GM18511 (cell line): ENCODE measurements at regions not wholly inside any gene's neighbourhood (a gene's known extent, or its start where the extent isn't known, plus 50 kb on each side); places are given as distances from the start of the nearest gene placed in this dataset.

ENCODE experiments used
- ATAC-seq: cut with Tn5 transposase; IDR thresholded peaks from one replicate; pipeline ENCODE4 v1.9.1; 2021; ENCODE audit warnings: mild to moderate bottlenecking, moderate library complexity; ENCODE audit not compliant: unreplicated experiment

DNA sequence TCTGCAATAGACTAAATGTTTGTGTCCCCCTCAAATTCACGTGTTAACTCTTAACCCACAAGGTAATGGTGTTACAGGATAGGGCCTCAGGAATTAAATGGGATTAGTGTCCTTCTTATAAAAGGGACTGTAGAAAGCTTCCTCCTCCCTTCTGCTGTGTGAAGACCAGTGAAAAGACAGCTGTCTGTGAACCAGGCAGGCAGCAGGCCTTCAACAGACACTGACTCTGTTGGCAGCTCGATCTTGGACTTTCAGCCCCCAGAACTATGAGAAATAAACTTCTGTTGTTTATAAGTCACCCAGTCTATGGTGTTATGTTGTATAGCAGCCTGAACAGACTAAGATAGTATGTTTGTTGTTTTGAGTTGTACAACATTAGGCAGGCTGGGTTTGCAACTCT lies 208.1 kb downstream of the GBA3 start:
- no peak for ATAC-seq

DNA sequence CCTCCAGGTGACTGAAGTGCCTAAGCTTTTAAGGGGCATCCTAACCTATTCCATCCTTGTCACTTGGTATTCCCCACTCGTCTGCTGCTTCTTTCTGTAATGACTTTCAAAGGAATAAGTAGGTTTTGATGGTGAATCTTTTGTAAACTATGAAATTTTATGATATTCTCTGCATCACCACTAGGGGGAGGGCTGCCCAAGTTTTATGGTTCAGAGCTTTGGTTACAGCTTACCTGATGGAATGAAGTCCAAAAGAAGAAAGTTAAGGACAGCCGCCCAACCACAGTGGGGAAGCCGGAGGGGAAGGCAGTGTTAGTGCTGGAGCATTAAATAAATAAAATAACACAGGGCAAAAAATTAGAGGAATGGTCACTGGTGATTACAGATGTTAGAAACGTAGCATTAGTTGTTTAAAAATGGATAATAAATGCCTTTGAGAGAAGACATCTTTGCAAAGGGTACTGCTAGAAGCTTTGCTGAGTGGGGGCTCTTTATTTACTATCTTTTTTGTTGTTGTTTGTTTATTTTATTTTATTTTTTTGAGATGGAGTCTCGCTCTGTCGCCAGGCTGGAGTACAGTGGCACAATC lies 204.9 kb downstream of the GBA3 start:
- no peak for ATAC-seq

DNA sequence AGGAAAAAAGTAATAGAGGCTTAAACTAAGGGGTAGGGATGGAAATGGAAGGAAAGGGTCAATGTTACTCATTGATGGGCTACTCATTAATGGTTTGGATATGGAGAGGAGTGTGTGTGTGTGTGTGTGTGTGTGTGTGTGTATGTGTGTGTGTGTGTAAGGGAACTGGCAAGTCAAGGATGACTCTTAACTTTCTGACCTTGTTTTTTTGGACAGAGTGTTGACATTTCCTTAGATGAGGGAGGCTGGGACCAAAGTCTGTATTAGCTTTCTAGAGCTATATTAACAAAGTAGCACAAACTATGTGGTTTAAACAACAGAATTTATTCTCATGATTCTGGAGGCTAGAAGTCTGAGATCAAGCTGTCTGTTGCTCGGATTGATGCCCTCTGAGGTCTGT lies 202.7 kb downstream of the GBA3 start:
- ATAC-seq: no peak

DNA sequence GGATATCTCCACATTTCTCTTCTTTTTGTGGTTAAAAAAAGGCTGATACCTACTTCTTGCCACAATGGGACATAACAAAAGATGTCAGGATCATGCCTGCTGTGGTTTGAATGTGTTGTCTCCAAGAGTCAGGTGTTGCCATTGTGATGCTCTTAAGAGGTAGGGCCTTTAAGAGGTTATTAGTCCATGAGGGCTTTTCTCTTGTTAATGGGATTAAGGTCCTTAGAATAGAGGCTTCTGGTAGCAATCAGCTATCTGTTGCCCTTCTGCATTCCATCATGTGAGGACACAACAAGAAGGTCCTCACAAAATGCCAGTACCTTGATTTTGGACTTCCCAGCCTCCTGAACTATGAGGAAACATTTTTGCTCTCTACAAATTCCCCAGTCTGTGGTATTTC lies 191.4 kb downstream of the GBA3 start:
- ATAC-seq: no peak

DNA sequence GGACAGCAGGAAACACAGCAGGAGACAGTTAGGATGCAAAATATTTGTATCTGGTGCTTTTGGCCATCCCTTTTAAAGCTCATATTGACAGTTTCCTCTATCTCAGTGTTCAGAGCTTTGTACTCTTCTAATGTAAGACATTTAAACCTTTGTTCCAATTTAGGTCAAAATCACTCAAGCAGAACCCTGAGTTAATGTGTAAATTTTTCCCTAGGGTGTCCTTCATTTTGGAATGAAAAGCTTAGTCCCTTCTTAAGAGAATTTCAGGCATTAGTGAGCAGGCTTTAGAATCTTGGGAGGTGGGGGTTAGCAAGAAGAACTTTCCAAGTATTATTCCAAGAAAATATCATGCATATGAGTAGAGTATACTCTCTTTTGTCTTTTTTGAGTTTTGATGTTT lies 188.7 kb downstream of the GBA3 start:
- ATAC-seq: no peak

DNA sequence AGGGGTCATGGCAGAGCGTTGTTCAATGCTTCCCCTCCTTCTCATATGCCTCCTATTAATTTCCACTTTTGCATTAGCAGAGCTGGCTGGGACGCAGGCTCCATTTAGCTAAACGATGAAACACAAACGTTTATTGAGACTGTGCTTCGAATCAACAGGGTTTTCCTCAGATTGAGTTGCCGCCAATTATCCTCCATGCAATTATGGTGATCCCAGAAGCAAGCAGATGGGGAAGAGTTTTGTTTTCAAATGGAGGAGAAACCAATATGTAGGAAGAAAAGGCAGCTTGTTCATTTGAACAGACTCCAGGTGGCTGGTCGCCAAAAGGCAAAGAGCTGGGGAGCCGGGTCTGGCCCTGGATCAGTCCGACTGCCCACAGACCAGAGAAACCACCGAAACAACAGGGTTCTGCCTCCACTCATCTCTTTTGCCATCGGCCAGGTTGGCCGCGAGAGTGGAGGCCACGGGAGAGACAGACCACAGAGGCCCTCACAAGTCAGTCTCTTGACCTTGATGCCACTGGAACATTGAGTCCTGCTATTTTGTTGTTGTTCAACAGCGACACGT lies 184.8 kb downstream of the GBA3 start:
- no peak for ATAC-seq

DNA sequence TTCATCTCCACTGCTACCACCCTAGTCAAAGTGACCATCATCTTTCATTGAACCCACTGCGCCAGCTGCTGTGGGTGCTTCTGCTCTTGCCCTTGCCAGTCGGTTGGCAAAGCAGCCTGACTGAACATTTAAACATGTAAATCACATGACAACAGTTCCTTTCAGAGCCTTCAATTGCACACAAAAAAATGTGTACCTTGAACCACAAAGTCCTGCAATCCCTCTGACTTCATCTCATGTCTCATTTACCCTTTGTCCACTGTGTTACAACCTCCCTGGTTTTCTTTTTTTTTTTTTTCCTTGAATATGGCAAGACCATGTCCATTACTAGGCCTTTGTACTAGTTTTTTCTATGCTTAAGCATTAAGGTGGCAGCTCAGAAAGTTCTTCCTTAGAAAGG lies 183.5 kb downstream of the GBA3 start:
- ATAC-seq: no peak

DNA sequence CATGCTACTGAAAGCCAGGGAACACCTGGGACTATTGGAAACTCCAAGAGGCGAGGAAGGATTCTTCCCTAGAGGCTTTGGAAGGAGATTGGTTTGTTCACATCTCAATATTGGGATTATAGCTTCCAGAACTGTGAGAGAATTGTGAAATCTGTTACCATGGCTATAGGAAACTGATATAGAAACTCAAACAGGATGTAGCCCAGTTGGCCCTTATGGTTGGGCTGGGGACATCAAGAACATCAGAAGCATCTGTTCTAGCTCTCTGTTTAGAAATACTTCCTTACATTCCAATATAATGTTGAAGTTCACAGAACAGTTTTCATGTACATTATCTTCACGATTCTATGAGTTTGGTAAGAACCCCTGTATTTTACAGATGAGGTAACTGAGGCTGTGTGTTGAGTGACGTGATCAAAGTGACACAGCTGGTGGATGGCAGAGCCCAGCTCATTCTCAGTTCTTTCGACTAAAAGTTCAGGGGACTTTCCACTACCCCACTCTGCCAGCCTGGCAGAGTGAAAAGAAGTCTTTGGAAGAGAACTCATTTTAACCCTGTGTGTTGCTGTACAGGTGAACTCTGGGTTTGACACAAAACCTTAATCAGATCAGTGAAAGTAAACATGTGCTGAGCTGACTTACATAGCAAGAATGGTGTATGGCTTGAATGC lies 183.0 kb downstream of the GBA3 start:
- ATAC-seq: no peak

DNA sequence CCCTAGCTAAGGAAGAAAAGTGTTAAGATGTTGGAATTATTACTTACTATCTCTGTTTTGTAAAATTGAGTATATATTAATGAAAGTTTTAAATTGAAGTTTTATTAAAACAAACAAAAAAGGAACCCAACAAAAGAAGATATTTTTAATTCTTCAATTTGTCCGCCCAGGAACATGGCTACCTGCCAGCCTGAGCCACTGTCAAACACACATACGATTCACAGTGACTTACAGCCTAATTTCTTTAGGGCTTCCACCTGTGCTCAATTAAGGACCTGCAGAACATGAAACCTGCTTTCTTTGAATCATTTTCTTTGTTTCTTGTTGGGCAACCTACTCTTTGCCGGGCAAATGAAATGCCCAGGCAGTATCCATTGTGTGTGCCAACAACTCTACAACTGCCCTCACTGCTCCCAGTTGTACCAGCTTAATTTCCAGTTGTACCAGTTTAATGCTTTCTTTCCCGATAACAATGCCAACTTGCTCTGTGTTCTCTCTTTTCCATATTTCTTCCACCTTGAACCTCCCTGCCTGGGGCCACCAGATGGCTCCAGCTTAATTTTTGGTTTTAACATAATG lies 181.7 kb downstream of the GBA3 start:
- no peak for ATAC-seq

DNA sequence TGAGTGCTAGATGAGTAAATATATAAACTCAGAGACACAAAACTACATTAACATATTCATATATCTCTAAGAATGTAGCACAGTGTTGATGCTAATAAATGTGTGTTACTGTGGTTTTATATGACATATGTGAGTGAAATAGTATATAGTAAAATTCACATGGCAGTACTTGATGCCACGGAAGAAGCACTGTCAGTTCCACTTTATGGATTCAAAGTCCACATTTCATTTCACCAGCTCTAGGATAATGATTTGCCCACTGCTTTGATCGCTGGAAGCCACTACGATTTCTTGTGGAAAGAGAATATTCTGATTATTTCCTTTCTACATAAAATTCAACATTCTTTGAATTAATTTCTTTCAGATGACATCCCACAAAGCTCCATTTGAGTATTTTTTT lies 181.2 kb downstream of the GBA3 start:
- ATAC-seq: no peak

DNA sequence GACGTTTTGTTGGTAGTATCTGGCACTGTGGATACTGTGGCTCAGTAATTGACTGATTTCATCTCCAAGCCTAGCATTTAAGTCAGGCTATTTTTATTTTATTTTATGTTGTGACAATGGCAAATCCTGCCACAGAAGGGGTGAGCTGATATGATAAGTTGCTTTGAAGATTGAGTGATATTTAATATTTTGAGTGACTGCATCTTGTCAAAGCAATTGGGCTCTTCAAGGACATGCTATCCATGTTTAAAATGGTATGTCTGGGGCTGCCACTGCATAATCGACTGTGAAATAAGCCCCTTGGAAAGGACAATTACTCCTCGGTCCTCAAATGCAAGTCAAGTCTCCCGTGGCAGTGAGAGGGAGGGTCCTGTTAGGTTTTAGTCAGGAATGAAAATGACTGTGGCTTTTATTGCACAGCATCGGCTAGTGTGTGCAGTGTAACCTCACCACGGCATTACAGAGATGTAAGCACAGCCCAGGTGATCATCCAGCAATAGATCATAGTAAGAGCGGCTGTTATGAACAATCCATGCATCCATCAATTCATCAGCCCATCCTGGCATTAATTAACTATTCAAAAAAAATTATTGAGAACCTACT lies 178.2 kb downstream of the GBA3 start:
- ATAC-seq: no peak

DNA sequence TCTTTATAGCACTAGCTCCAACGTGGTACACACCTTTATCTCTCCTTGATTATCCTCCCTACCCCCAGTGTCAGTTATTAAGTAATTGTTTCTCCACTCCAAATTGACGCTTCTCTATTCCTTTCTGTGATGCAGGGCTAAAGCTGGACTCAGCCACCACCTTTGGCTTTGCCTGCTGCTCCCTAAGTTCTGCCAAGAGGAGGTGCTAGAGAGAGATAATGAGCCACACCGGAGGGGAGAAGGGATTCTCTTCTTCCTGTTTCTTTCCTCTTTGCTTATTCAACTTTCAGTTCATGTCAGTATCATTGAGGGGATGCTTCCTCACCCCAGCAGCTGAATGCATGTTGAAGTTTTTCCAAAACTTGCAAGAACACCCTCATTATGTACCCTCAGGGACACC lies 176.5 kb downstream of the GBA3 start:
- ATAC-seq: no peak
